UCSD-AML1 (cell line): ENCODE measurements at regions not wholly inside any gene's neighbourhood (a gene's known extent, or its start where the extent isn't known, plus 50 kb on each side); places are given as distances from the start of the nearest gene placed in this dataset.

Experiments
- DNase-seq: peaks from one replicate; lab custom pipeline; 2025; ENCODE audit not compliant: unreplicated experiment; lab: John Stamatoyannopoulos, UW

DNA sequence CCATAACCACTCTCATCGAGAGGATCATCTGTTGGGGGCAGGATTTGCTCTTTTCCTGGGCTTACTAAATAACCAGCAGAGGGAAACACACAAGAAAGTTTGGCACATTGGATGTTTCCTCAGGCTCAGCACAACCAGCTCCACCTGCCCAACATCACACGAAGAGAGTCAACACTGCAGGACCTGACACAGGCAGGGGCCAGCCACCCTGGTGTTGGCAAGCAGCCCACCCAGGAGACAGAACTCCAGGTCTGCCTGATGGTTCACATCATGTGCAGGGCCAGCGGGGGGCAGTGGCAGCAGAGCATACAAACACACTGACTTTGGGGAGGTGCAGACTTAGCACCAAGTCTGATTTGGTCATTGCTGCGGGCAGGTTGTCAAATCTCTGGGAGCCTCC is 182.3 kb upstream of the GALNT2 start:
- no peak for DNase-seq

DNA sequence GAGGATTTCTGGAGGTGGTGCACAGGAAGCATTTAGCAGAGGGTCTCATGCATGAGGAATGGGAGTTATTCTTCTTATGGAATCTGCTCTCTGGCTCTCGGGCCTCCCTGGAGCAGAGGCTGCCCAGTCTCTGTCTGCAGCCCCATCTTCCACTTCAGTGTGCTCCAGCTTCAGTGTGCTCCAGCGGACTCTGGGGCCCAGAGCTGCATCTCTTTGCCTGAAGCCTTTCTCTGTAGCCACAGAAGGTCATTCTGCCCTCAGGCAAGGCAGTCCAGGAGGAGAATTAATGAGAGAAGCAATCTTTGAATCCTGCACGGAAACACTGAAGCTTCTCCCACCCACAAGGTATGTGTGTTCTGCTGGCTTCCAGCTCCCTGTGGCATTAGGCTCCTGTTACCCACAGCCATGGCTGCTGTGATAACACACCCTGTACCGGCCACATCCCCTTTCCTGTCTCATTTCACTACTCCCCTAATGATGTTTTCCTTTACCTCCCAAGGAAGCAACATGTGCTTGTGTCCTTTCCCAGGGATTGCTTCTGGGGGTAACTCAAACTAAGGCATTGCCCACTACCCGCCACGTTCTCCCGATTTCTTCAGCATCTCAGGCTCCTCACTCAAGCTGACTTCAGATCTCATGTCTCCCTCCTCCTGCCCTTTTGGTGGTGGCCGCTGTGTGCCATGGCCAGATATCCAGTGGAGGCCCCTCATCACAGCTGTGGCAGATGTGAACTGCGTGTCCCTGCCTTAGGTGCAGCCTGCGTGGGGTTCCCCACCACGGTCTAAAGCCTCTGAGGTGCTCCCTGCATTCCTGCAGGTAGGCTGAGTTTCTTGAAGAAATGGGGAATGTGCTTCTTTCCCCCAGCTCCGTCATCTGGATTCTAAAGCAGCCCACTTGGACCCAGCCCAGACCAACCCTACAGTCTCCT is 181.2 kb upstream of the GALNT2 start:
- no peak for DNase-seq

DNA sequence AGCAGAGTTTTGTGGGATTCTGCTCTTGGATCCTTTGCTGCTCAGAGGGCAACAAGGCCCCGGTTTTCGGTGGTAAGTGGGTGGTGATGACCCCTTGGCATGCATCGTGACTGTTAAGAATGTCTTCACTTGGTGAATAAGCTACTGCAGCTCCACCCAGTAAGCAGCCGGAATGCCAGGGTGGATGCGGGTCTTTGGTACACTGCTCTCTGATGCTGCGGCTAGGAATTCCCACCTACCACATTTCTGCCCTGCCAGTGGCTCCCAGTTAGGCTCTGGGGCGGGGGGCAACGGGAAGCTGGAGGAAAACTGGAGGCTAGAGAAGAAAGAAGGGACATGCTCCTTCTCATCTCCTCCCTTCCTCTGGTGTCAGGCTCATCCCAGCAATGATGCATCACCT is 180.4 kb upstream of the GALNT2 start:
- no peak for DNase-seq

DNA sequence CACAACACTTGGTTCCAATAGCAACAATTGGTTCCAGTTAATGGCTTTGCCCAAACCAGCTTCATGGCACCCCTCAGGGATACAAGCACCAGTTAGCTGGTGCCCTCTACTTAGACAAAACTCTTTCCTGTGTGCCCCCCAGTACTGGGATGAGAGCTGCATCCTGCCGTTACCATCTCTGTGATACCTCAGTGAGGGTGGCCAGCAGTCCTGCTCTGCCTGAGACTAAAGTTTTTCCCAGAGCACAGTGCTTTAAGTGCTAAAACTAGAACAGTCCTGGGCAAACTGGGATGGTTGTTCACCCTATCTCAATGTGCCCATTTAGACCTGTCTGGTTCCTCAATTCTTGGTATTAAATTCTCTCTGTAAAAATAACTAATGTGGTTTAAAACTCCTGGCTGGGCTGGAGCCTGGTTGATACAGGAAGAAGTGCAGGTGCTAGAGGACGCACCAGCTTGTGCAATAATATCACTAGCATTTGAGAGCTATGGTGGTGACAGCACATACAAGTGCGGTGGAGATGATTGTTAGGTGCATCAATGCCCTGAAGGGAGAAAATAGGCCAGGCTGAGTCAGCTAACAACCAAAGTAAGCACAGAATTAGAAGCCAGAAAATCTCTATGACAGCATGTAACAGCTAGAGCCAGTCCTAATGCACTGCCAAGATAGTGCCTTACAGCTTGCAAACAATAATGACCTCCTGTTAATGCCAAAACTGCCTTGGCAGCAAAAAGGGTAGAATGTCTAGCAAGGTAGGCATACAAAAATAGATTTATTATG is 179.8 kb upstream of the GALNT2 start:
- no peak for DNase-seq

DNA sequence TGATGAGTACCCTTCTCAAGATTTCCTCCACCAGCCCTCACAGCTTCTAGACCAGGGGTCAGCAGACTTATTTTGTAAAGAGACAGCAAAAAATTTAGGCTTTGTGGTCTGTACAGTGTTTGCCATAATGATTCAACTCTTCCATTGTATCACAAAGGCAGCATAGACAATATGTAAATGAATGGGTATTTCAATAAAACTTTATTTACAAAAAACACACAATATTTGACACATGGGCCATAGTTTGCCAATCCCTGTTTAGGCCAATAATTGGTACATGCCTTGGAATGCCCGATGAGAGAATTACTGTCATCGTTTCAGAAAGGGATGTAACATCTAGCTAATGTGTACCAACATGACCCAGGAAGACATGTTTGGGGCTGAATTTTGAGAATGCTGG is 178.9 kb upstream of the GALNT2 start:
- no peak for DNase-seq

DNA sequence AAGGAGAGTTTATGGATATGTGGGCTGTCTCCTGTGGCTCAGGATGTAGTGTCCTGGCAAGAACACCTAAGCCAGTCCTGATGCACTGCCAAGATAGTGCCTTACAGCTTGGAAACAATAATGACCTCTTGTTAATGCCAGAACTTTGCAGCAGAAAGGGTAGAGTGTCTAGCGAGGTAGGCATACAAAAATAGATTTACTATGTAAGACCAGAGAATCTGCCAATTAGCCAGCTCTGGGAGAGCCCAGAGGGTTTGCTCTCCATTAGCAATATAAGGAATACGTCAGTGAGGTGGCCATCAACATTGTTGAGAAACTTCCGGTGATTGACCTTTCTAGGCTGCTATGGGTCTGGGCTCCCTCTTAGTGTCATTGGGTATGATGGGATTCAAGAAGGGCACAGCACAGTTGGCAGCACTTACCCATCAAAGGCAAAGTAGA is 178.5 kb upstream of the GALNT2 start:
- no peak for DNase-seq

DNA sequence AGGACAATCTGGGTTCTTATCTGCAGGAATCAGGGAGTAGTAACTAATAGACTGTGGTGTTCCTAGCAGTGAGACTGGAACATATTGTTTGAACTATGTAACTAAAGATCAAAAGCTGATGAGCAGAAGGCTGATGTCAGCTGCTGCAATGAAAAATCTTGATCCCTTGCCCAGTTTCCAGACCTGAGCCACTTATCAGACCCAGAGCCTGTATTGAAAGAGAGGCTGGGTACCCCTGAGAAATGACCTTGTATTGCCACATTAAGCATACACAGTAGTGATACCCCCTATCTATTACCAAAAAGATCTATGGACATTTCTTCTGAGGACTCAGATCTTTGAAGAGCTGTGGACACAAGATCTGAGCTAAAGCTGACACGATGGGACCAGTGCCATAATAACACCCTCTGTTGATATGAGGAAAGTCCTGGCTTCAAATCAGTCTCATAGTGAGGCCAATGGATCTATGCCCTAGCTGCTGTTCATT is 178.0 kb upstream of the GALNT2 start:
- no peak for DNase-seq

DNA sequence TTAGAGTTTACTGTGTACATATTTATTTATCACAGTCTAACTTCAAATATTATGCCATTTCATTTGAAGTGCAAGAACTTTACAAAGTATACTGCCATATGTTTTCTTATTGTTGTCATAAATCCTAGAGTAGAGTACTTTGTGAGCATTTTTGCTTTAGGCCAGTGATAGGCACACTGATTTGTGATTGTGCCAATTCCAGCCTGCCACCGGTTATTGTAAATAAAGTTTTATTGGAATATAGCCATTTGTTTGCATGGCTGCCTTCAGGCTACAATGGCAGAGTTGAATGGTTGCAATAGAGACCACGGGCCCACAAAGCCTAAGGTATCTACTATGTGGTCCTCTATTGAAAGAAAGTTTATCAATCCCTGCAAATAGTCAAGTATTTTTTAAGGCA is 175.8 kb upstream of the GALNT2 start:
- no peak for DNase-seq

DNA sequence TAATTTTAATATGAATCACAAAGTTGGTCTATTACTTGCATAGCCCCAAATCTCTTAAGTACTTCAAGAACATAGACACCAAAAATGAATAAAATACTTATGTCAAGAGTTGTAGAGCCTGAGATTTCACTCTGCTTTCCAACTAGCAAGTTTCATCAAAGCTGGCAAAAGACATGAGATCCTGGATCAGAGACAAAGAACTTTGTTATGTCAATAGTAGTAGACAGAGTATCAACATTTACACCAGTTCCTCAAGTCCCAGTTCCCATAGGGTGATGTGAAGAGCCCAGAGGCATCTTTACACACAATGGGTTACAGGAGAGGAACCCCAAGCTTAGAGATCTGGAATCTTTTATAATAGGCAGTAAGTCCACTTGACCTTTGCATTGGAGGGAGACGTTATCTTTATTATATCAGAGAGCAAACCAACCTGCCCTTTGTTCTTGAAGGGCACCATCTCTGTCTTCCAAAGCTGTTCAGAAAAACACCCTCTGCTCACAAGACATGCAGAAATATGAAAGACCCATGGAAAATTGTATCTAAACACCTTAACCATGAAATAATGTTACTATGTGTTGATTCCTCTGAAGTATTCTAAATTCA is 174.4 kb upstream of the GALNT2 start:
- DNase-seq: no peak

DNA sequence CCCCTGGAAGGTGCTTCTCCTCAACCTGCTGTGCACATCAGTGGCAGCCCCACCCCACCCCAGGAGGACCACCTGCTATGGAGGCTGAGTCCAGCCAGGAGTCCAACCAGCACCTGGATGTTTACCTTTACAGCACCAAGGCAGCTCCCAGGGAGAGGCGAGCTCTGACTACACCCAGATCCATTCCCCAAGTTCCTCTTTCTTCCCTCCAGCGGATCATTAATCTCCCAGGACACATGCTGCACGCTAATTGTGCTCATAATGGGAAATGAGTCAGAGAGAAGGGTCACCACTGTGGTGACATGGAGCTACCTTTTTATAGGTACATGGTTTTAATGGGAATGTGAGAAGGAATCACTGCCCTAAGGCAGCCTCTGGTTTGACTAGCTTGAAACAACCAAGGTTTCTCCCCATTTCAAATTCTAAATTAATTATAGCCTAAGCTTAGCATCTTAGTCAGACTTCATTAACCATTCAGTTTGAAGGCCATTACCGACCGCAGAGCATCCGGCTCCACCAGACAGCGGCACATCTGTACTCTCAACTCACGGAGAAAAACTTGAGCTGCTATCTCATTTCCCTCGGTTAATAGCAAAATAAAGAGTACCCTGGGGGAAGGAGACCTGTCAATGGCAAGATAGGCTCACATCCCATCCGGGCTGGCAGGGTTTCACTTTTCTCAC is 173.1 kb upstream of the GALNT2 start:
- peak; percentile 32 for DNase-seq

DNA sequence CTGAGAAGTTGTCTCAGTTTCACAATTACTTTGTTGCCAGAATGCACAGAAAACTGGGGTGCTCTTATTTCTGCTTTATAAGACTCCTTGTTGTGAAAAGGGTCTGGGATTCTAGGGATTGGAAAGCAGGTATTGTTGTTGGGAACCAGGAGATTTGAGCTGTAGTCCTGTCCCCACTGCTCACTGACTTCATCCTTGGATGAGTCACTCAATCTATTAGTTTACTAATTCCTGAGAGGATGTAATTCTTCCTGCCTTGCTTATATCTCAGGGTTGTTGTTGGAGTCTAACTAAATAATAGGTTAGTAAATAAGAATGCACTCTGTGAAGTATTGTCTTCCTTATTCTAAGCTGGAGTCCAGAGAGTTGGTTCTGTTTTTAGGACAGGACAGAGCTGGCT is 172.5 kb upstream of the GALNT2 start:
- DNase-seq: no peak

DNA sequence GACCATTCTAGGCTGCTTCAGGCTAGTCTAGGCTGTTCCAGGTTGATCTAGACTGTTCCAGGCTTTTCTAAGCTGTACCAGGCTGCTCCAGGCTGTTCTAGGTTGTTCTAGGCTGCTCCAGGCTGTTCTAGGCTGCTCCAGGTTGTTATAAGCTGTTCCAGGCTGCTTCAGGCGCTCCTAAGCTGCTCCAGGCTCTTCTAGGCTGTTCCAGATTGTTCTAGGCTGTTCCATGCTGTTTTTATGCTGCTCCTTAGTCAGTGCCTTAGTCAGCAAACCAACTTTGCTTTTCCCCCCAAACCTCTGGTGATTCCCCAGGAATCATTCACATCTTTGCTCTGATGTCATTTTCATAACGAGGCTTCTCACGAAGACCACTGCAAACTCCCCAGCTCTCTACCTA is 171.4 kb upstream of the GALNT2 start:
- DNase-seq: no peak

DNA sequence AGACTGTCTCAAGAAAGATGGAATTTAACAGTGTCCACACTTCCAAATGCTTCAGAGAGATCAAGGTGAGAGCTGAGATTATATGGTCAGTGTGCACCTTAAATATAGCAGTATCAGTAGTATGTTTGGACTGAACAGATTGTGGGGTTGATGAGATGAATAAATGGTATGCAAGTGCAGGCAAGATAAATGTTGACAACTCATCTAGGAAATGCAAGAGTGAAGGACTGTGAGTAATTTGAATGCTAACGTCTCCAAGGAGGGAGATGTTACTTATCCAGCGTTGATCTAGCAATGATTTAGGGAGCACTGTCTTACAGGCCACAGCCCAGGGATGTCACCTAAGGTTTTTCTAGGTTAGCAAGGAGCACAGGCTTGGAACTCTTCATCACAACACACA is 170.7 kb upstream of the GALNT2 start:
- DNase-seq: no peak

DNA sequence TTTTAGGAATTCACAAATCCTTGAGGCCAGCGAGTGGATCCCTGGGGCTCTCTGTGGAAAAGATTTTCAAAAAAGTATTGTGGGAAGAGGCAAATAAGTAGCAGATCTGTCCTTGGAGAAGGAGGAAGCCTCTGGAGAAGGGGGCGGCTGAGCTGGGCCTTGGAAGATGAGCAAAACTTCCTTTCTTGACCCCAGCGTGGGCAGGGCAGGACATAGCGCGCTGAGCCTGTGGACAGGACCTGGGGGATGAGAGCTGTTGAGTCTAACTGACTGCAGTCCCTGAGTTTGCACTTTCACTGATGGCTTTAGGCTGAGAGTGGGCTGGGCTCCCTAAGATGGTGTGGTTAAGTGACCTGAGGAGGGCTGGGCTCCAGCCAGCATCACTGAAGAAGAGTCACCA is 170.2 kb upstream of the GALNT2 start:
- no peak for DNase-seq

DNA sequence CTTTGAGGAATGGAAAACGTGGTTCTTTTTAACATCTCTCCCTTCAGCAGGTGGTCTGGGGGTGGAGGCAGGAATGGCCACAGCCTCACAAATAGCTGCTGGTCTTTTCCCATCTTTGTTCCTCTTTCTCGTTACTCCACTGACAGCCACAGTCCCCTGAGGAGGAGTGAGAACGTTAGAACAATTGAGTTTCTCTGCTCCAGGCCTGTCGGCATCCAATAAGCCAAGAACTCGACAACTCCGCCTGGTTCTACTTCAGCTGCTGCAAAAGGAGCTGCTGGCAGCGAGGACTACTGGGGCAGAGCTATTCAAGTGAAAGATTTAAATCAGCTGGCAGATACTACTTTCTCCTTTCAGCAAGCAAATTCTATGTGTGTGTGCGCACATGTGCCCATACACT is 169.5 kb upstream of the GALNT2 start:
- no peak for DNase-seq

DNA sequence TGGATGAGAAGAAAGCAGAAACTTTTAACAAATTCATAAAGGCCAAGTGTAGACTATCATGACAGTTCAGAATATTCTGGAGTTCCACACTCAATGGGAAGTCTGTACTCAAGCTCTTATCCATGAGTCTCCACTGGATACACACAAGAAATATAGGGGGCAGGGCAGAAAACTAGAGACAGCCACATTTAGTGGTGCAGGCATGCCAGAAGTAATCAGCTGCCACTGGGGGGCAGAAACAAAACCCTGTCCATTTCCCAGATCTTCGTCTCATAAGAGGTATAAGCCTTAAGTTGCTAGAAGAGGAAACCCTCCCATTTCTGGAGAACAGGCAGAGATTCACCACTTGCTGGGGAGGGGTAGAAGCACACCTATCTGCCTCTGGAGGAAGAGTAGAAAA is 166.8 kb upstream of the GALNT2 start:
- DNase-seq: no peak

DNA sequence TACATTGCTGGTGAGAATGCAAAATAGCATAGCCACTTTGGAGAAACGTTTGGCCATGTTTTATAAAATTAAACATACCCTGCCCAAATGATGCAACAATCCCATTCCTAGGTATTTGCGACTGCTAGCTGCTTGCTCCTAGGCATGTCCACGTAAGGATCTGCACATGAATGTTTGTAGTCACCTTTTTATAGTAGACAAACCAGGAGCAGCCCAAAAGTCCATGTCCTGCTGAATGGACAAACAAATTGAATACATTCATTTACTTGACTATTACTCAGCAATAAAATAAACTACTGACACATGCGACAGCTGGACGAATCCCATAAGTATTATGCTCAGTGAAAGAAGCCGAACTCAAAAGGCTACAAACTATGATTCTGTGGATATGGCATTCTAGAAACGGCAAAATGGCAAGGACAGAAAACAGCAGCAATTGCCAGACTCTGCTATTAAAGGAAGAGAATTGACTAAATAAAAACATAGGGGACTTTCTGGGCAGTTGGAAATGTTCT is 161.9 kb upstream of the GALNT2 start:
- no peak for DNase-seq

DNA sequence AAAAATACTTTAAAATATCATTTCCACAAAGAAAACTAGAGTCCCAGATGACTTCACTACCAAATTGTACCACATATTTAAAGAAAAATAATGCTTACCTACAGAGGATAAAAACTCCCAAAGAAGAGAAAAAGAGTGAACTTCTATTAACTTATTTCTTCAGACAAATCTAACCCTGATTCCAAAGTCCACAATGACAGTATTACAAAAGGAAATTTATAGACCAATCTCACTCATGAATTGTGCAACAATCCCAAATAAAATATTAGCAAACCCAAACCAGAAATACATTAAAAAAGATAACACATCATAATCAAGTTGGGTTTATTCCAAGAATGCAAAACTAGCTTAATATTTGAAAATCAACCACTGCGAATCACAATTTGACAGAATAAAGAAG is 161.4 kb upstream of the GALNT2 start:
- no peak for DNase-seq

DNA sequence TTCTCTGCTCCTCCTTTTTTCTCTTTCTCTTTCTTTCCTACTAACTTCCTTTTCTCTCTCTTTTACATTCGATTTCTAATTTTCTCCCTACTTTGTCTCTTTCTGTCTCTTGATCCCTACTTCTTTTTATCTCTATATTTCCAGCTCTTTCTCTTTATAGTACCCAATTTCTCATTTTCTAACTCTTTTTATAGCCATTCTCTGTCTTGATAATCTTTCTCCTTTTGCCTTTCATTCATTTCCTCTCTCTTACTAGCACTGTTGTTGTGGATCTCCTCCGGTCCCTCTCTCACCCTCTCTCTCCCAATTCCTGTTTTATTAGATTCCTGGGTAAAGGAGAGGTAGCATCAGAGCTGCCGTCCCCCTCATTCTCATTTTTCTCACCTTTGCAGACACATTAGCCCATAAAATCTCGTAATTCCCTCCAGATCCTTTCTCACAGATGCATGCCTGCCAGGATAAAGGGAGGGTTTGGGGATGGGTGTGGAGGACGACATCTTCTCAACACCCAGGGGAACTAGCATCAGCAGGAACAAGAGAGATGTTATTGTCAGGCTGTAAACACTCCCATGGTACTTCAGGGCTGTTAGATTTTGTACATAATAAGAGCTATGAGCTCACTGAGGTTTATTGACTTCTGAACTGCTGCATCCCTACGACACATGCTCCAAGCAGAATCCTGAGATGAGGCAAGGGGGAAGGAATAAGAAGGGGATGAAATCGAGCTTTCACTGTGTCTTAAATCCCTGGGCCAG is 159.0 kb upstream of the GALNT2 start:
- DNase-seq: no peak

DNA sequence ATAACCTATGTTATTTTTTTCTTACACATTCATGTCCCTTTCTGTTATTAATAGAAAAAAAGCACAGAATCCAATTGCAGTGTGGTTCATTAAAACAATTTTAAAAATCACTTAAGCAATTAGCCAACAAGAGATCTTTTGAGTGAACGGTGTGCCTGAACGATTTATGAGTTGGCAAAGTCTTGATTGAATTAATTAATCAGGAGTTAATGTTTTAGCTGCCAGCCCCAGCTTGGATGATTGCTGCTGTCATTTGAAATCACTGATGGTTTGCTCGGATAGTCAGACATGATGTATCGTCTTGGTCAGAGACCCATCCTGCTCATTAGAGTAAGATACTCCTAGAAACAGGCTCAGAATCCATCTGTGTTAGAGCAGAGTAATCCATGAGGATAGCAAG is 158.3 kb upstream of the GALNT2 start:
- DNase-seq: no peak
